HPDE6-E6E7 (cell line): ENCODE measurements at regions not wholly inside any gene's neighbourhood (a gene's known extent, or its start where the extent isn't known, plus 50 kb on each side); places are given as distances from the start of the nearest gene placed in this dataset.
"Not testable (repeated sequence)": the region's sequence is repeated elsewhere in the genome, so short reads cannot be mapped to it uniquely, and the experiment has no call there.

Source experiments
- DNase-seq: peaks from one replicate; pipeline ENCODE4 v3.0.0; 2011; ENCODE audit warnings: missing footprints; ENCODE audit errors: extremely low spot score

- no peak for DNase-seq
These were observed 50.8 kb upstream of the BOD1L1 start for GRCh38 chr4:13678186-13678924.

DNA sequence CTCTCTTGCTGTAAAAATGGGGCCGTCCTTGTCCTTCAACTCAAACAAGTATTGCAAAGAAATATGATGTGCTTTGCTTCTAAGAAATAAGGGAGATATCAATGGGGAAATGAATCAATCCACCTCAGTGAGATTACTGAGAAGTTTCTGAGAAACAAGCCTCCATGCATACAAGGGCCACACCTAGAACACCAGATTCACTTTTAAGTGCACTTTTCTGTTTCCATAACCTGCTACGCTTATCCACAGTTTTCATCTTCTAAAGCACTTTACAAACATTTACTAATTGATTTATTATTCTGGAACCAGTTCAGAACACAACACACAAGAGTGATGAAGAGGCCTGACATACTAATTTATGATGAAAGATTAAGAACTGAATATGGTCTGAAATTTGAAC, 54.0 kb upstream of the BOD1L1 start:
- no peak for DNase-seq

GRCh38 chr4:13694256-13694655, 66.7 kb upstream of the BOD1L1 start:
- DNase-seq: no peak

DNA sequence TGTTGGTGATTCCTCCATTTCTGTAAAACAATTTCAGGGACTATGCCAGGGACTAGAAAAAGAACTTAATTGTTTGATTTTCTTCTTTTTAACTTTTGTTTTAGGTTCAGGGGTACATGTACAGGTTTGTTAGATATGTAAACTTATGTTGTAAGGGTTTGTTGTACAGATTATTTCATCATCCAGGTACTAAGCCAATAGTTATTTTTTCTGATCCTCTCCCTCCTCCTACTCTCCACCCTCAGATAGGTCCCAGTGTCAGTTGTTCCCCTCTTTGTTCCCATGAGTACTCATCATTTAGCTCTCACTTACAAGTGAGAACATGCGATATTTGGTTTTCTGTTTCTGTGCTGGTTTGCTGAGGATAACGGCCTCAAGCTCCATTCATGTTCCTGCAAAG, 70.8 kb upstream of the BOD1L1 start:
- no peak for DNase-seq

- DNase-seq: no peak
These were observed 72.7 kb upstream of the BOD1L1 start for GRCh38 chr4:13700021-13700857.

GRCh38 chr4:13700858-13701140, 73.3 kb upstream of the BOD1L1 start:
- DNase-seq: not testable (repeated sequence)

- peak; percentile 14 for DNase-seq
These were observed 74.5 kb upstream of the BOD1L1 start for GRCh38 chr4:13701937-13702446.

DNA sequence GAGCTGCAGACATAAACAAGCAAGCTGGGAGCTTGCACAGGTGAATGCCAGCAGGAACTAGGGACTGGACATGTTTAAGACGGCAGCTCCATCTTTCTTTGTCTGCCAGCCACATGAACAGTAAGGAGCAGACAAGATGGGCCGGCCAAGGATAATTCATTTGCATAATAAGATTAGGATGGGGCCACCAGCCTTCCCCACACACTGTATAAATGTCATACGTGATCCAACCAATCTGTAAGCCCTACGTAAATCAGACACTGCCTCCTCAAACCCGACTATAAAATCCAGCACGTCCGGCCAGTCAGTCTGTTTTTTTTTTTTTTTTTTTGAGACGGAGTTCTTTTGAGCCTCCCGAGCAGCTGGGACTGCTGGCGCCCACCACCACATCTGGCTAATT, 75.6 kb upstream of the BOD1L1 start:
- DNase-seq: no peak

- no peak for DNase-seq
These were observed 76.5 kb upstream of the BOD1L1 start for GRCh38 chr4:13704035-13704434.

DNA sequence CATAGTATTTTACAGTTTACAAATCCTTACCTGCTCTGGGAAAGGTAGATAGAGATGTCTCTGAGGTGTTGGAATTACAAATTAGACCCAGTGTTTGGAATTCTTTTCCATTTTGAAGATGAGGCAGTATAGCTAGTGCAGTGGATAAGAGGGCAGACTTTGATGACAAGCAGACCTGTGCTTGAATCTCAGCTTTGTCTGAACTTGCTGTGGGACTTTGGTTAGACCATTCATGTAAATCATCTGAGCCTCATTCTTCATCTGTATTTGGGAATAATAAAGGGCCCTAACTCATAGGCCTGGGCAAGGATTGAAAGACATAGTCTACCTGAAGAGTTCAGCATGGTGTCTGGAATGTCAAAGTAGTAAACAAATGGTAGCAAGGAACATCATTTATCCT, 77.2 kb upstream of the BOD1L1 start:
- DNase-seq: no peak

GRCh38 chr4:13705521-13706041, 78.1 kb upstream of the BOD1L1 start:
- peak; percentile 77 for DNase-seq

DNA sequence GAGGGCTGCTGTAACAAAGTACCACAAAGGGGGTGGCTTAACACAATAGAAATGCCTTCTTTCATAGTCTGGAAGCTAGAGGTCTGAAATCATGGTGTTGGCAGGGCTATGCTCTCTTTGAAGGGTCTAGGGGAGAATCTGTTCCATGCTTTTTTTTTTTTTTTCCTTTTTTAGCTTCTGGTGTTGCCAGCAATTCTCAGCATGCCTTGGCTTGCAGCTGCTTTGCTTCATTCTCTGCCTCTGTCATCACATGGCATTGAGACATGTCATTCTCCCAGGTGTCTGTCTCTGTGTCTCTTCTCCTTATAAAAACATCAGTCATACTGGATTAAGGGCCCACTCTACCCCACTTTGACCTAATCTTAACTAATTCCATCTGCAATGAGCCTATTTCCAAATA, 78.6 kb upstream of the BOD1L1 start:
- peak; percentile 58 for DNase-seq

GRCh38 chr4:13706716-13707115, 79.2 kb upstream of the BOD1L1 start:
- DNase-seq: no peak

GRCh38 chr4:13710246-13710885, 82.8 kb upstream of the BOD1L1 start:
- DNase-seq: no peak

DNA sequence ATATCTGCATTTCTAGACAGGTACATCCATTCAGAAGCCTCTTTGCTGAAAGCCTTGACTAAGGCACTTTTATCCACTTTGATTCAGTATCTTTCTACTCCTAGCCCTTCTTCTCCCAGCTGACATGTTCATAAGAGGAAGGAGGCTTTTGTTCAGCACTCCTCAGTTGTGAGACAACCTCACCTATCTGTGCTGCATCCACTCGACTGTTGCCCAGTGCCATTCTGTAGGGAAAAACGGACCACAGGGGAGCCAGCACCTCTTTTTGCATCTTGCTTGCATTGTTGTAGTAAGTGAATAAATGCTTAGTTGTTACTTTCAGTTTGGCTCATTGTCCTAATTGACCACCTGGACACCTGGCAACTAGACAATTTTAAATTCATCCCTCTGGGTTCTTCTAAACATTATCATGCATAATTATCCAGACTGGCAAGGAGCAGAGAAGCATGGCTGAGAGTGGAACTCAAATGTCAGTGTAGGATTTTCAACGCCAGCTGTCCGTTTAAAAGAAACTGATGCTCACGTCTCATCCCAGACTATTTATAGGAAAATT, 83.8 kb upstream of the BOD1L1 start:
- no peak for DNase-seq

DNA sequence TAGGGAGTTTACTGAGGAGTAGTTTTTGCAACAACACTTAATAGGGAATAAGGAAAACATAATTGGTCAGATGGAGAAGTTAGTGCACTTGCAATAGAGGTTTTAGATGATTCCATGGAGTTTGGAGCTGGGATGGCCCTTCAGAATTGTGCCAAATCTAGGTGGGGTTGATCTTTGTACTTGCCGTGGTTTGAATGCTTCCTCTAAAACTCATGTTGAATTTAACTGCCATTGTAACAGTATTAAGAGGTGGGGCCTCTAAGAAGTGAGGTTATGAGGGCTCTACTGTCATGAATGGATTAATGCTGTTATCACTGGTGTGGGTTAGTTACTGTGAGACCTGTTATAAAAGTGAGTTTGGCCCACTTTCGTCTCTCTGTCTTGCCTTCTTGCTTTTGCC, 94.4 kb upstream of the BOD1L1 start:
- no peak for DNase-seq

GRCh38 chr4:13722649-13723048, 95.1 kb upstream of the BOD1L1 start:
- no peak for DNase-seq

GRCh38 chr4:13728761-13729160, 101.2 kb upstream of the BOD1L1 start:
- DNase-seq: no peak

DNA sequence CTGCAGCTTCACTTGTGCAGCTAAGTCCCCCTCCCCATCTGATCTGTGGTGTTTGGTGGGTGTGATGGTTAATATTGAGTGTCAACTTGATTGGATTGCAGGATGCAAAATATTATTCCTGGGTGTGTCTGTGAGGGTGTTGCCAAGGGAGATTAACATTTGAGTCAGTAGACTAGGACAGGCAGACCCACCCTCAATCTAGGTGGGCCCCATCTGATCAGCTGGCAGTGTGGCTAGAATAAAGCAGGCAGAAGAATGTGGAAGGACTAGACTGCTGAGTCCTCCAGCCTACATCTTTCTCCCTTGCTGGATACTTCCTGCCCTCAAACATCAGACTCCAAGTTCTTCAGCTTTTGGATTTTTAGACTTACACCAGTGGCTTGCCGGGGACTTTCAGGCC, 103.5 kb upstream of the BOD1L1 start:
- no peak for DNase-seq

- no peak for DNase-seq
These were observed 106.3 kb upstream of the BOD1L1 start for GRCh38 chr4:13733817-13734216.

DNA sequence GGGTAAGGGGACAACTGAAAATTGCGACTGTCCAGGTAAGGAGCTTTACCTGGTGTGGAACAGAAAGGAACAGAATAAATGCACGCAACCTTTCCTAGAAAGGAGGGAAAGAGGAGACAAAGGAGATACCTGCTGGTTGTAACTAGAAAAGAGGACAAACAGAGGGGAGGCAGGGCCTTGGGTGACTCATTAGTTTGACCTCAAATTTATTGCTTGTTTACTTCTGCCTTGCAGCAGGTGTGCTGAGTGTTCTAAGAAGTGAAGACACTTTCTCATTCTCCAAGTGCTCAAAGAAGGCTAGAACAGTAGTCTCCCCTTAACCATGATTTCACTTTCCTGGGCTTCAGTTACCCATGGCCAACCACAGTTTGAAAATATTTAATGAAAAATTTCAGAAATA, 123.1 kb upstream of the BOD1L1 start:
- DNase-seq: no peak

DNA sequence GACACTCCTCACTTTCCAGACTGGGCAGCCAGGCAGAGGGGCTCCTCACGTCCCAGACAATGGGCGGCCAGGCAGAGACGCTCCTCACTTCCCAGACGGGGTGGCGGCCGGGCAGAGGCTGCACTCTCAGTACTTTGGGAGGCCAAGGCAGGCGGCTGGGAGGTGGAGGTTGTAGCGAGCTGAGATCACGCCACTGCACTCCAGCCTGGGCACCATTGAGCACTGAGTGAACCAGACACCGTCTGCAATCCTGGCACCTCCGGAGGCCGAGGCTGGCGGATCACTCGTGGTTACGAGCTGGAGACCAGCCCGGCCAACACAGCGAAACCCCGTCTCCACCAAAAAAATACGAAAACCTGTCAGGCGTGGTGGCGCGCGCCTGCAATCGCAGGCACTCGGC, 134.1 kb upstream of the BOD1L1 start:
- DNase-seq: not testable (repeated sequence)
